HCT116 (cell line): ENCODE measurements at regions not wholly inside any gene's neighbourhood (a gene's known extent, or its start where the extent isn't known, plus 50 kb on each side); places are given as distances from the start of the nearest gene placed in this dataset.

ENCODE experiments used
- ATAC-seq: fragments of 200-7000 bp; cut with Tn5 transposase; 2 replicates; pipeline ENCODE4 v1.9.1; 2020; ENCODE audit warnings: mild to moderate bottlenecking, moderate library complexity
- BruUV-seq: library from RNA; stranded (reverse); fragments of 400-500 nt; replicated peaks from 2 replicates; lab custom pipeline; 2021; lab: Mats Ljungman, UMichigan
- CTCF ChIA-PET: fragments of 300-600 bp; sonication (Branson Sonifier 250); formaldehyde crosslinking; loops from one replicate; lab custom pipeline; 2021; ENCODE audit warnings: antibody characterized with exemption; lab: Charles Lee
- POLR2A ChIA-PET: fragments of 300-600, 350-600 bp; sonication (Branson Sonifier 250); formaldehyde crosslinking; loops from one replicate; lab custom pipeline; 2021; ENCODE audit warnings: antibody characterized with exemption; lab: Charles Lee
- RAD21 ChIA-PET, 2 experiments: fragments of 300-600 bp; sonication (Branson Sonifier 250); formaldehyde crosslinking; loops; one replicate each; lab custom pipeline; 2023; ENCODE audit warnings: low total read pairs in 2 of 2; ENCODE audit not compliant: uncharacterized antibody in 2 of 2, unreplicated experiment in 2 of 2, low non-redundant PET in 1 of 2; lab: Charles Lee
- DNase-seq: peaks from one replicate; pipeline ENCODE4 v3.0.0-alpha.2; 2010; ENCODE audit warnings: low read depth, low spot score
- H2AFZ ChIP-seq: fragments of 200-600 bp; shearing (Covaris generic), sonication (generic); 2 replicates; pipeline ENCODE4 v1.6.1; 2017; ENCODE audit warnings: low read depth, mixed run types, mixed read lengths, antibody characterized with exemption, low read length; ENCODE audit not compliant: poor library complexity, severe bottlenecking
- H3K27ac ChIP-seq: 2 replicates; pipeline ENCODE4 v1.5.1; 2012; ENCODE audit warnings: low read depth, low read length
- H3K27me3 ChIP-seq: fragments of 200-600 bp; sonication (generic); 2 replicates; pipeline ENCODE4 v1.6.1; 2016; ENCODE audit warnings: mixed run types, low read length, mixed read lengths; ENCODE audit not compliant: insufficient read depth
- H3K36me3 ChIP-seq, 2 experiments: fragments of 200-500 bp in 1 of 2; fragments of 200-600 bp in 1 of 2; sonication (Bioruptor generic) in 1 of 2; sonication (generic) in 1 of 2; 2 replicates each; pipeline versions ENCODE4 v1.5.1 to v1.6.1; 2014 to 2016; ENCODE audit warnings: low read length in 2 of 2, inconsistent platforms in 1 of 2, mixed read lengths in 1 of 2, mixed run types in 1 of 2; ENCODE audit not compliant: insufficient read depth in 2 of 2, control insufficient read depth in 1 of 2
- H3K4me1 ChIP-seq, 2 experiments: fragments of 200-600 bp in 1 of 2; sonication (generic) in 1 of 2; 2 replicates each; pipeline versions ENCODE4 v1.5.1 to v1.6.1; 2012 to 2017; ENCODE audit warnings: low read length in 2 of 2, inconsistent platforms in 1 of 2, mild to moderate bottlenecking in 1 of 2, mixed read lengths in 1 of 2, mixed run types in 1 of 2, moderate library complexity in 1 of 2; ENCODE audit not compliant: insufficient read depth in 2 of 2, control insufficient read depth in 1 of 2
- H3K4me2 ChIP-seq: fragments of 200-600 bp; sonication (generic); 2 replicates; pipeline ENCODE4 v1.6.1; 2017; ENCODE audit warnings: mixed run types, low read length, mixed read lengths
- H3K4me3 ChIP-seq, 2 experiments: fragments of 200-600 bp in 1 of 2; sonication (generic) in 1 of 2; replicated peaks in 1 of 2; 2 replicates each; pipeline ENCODE4 v1.5.1; 2011 to 2016; ENCODE audit warnings: low read length in 2 of 2, control low read depth in 1 of 2, low read depth in 1 of 2, mild to moderate bottlenecking in 1 of 2, mixed read lengths in 1 of 2, mixed run types in 1 of 2
- H3K79me2 ChIP-seq: fragments of 200-600 bp; sonication (generic); 2 replicates; pipeline ENCODE4 v1.6.1; 2017; ENCODE audit warnings: mild to moderate bottlenecking, mixed run types, low read length, moderate library complexity, mixed read lengths; ENCODE audit not compliant: insufficient read depth
- H3K9ac ChIP-seq: fragments of 200-600 bp; sonication (generic); 2 replicates; pipeline ENCODE4 v1.6.1; 2016; ENCODE audit warnings: low read length, mixed read lengths
- H3K9me2 ChIP-seq: fragments of 200-600 bp; sonication (generic), shearing (Covaris generic); 2 replicates; pipeline ENCODE4 v1.6.1; 2017; ENCODE audit warnings: mixed run types, mild to moderate bottlenecking, moderate library complexity; ENCODE audit not compliant: insufficient read depth
- H3K9me3 ChIP-seq, 2 experiments: fragments of 200-500 bp in 1 of 2; fragments of 200-600 bp in 1 of 2; sonication (Bioruptor generic) in 1 of 2; sonication (generic) in 1 of 2; 2 replicates each; pipeline ENCODE4 v1.6.1; 2014 to 2017; ENCODE audit warnings: low read length in 2 of 2, mixed read lengths in 2 of 2, inconsistent platforms in 1 of 2, low read depth in 1 of 2, mild to moderate bottlenecking in 1 of 2, mixed run types in 1 of 2, moderate library complexity in 1 of 2; ENCODE audit not compliant: control insufficient read depth in 1 of 2, insufficient read depth in 1 of 2
- H4K20me1 ChIP-seq: fragments of 200-600 bp; sonication (generic), shearing (Covaris generic); 2 replicates; pipeline ENCODE4 v1.6.1; 2017; ENCODE audit warnings: mixed run types, mild to moderate bottlenecking, moderate library complexity; ENCODE audit not compliant: insufficient read depth
- CBX3 ChIP-seq: IDR thresholded peaks from 2 replicates; pipeline ENCODE4 v1.6.1; 2012; ENCODE audit warnings: low read depth
- EGR1 ChIP-seq: IDR thresholded peaks from 2 replicates; pipeline ENCODE4 v1.6.1; 2012; ENCODE audit warnings: low read depth
- ELF1 ChIP-seq: IDR thresholded peaks from 2 replicates; pipeline ENCODE4 v1.6.1; 2012; ENCODE audit warnings: low read depth, borderline replicate concordance
- EZH2 ChIP-seq: fragments of 200-600 bp; sonication (generic); IDR thresholded peaks from 2 replicates; pipeline ENCODE4 v1.6.1; 2017; ENCODE audit warnings: antibody characterized with exemption, mixed run types
- JUND ChIP-seq: IDR thresholded peaks from 2 replicates; pipeline ENCODE4 v1.6.1; 2012
- POLR2A ChIP-seq: IDR thresholded peaks from 2 replicates; pipeline ENCODE4 v1.7.0; 2011; ENCODE audit warnings: borderline replicate concordance; ENCODE audit not compliant: insufficient read depth, insufficient read length; ENCODE audit errors: extremely low read depth
- POLR2AphosphoS5 ChIP-seq: IDR thresholded peaks from 2 replicates; pipeline ENCODE4 v1.6.1; 2011; ENCODE audit warnings: mild to moderate bottlenecking, low read depth, low read length, moderate library complexity
- RAD21 ChIP-seq: IDR thresholded peaks from 2 replicates; pipeline ENCODE4 v1.6.1; 2012; ENCODE audit warnings: low read depth, mild to moderate bottlenecking
- SP1 ChIP-seq: IDR thresholded peaks from 2 replicates; pipeline ENCODE4 v1.6.1; 2012; ENCODE audit warnings: low read depth
- TCF7L2 ChIP-seq: IDR thresholded peaks from 2 replicates; pipeline ENCODE4 v1.7.0; 2011; ENCODE audit warnings: borderline replicate concordance, inconsistent platforms; ENCODE audit not compliant: insufficient read depth, insufficient read length; ENCODE audit errors: extremely low read depth
- ZBTB33 ChIP-seq: IDR thresholded peaks from 2 replicates; pipeline ENCODE4 v1.6.1; 2011; ENCODE audit warnings: mild to moderate bottlenecking, low read length, moderate library complexity; ENCODE audit not compliant: insufficient replicate concordance; ENCODE audit errors: extremely low read depth
- ZFX ChIP-seq: fragments of 450-650 bp; IDR thresholded peaks from 2 replicates; pipeline ENCODE4 v1.6.1; 2017
- intact Hi-C: fragments of 100-400 bp; cut with micrococcal nuclease; formaldehyde crosslinking; loops from 2 replicates; pipeline ENCODE4 v1.10.0; 2022
- TF ChIP-seq, protein P1 (sequence below), 3 experiments: fragments of 200-600 bp in 1 of 3; sonication (generic) in 1 of 3; IDR thresholded peaks in 2 of 3; conservative IDR thresholded peaks in 1 of 3; 2 replicates each; pipeline ENCODE4 v1.5.1; 2012 to 2017; ENCODE audit warnings: low read depth in 2 of 3, low read length in 2 of 3, antibody characterized with exemption in 1 of 3, borderline replicate concordance in 1 of 3, control low read depth in 1 of 3, mild to moderate bottlenecking in 1 of 3, mixed read lengths in 1 of 3, mixed run types in 1 of 3, moderate library complexity in 1 of 3; ENCODE audit not compliant: insufficient read depth in 1 of 3

DNA sequence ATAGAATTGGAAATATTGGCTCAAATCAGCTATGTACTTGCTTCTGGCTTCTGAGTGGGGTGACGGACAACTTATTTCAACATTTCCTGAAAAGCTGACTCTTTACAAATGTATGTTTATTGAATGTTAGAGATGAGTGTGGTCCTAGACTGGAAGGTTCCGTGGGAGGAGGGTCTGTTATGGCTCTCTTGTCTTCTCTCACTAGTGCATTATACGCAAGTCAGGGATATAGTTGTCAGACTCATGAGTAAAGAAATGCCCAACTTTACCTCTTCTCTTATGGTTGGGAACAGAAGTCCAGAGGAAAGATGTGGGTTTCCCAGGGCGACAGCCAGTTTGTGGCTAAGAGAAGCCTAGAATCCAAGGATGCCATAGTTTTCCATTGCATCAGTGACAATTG is 839.3 kb upstream of the WWC1 start (continued):
- TF ChIP-seq TCF7L2 (no peak), CBX3 (no peak), POLR2A (no peak), JUND (no peak), ZFX (no peak), ELF1 (no peak), EZH2 (no peak)
- TF ChIP-seq, protein P1, sequence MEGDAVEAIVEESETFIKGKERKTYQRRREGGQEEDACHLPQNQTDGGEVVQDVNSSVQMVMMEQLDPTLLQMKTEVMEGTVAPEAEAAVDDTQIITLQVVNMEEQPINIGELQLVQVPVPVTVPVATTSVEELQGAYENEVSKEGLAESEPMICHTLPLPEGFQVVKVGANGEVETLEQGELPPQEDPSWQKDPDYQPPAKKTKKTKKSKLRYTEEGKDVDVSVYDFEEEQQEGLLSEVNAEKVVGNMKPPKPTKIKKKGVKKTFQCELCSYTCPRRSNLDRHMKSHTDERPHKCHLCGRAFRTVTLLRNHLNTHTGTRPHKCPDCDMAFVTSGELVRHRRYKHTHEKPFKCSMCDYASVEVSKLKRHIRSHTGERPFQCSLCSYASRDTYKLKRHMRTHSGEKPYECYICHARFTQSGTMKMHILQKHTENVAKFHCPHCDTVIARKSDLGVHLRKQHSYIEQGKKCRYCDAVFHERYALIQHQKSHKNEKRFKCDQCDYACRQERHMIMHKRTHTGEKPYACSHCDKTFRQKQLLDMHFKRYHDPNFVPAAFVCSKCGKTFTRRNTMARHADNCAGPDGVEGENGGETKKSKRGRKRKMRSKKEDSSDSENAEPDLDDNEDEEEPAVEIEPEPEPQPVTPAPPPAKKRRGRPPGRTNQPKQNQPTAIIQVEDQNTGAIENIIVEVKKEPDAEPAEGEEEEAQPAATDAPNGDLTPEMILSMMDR (IDR thresholded peaks at IDR 0.05 in 2 of 3, conservative IDR thresholded peaks at IDR 0.05 in 1 of 3; ENCODE audit: borderline replicate concordance in 1 of 3, insufficient read depth in 1 of 3, low read depth in 2 of 3, low read length in 2 of 3): no peak

DNA sequence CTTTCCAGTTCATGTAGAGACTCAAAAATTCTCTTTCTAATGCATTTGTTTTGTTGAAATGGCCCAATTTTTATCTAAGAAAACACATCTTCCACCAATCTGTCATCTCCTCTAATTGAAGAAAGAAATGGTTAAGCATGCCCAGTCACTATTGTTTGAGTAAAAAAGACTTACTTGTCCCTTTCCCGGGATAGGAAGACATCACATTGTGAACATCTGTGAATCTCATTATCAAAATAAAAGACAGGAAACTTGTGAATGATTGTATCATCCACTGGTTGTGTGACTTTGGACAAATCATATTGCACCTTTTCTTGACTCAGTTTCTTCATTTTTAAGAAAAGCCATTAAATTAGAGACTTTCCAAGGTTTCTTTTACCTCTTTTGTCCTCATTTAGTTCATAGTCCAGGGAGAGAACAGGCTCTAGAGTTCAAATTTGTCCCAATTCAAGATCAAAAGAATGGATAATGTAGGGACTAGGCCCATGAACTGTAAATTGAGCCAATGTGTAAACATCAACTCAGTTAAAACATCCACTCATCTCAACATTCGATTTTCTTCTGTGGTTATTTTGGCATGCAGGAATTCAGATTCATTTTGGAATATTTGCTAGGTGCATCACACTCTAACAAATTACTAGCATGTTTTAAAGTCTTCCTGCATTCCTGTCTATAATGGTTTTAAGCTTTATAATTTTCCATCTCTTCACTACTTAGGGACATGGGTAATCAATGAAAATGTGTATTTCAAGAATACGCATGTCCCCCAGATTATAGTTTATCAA is 838.0 kb upstream of the WWC1 start:
- ChIA-PET RAD21 (no interaction called here), CTCF (no interaction called here), POLR2A (no interaction called here)
- Histone ChIP-seq H2AFZ (no peak overlapping the region), H3K9ac (no peak overlapping the region), H4K20me1 (no peaks in the 10 kb centered on the region), H3K79me2 (no peaks in the 10 kb centered on the region), H3K9me3 (no peaks in the 10 kb centered on the region), H3K9me2 (no peaks in the 10 kb centered on the region), H3K4me2 (no peak overlapping the region), H3K4me3 (no peak overlapping the region), H3K4me1 (no peaks in the 10 kb centered on the region), H3K27me3 (no peaks in the 10 kb centered on the region), H3K36me3 (no peaks in the 10 kb centered on the region), H3K27ac (no peak overlapping the region)
- intact Hi-C loops: no loop called here
- no TSS peak for BruUV-seq
- TF ChIP-seq RAD21 (no peak), ZFX (no peak), ZBTB33 (no peak), JUND (no peak), POLR2AphosphoS5 (no peak), EGR1 (no peak), SP1 (no peak)
- ATAC-seq (no peak), DNase-seq (no peak)
